Choroid plexus epithelial cell (primary cell): ENCODE measurements at regions not wholly inside any gene's neighbourhood (a gene's known extent, or its start where the extent isn't known, plus 50 kb on each side); places are given as distances from the start of the nearest gene placed in this dataset.
A peak's percentile ranks its signal among the peaks of the same experiment; 100 is the strongest.

Source experiments
- DNase-seq: peaks from one replicate; pipeline ENCODE4 v3.0.0-alpha.2; 2010; ENCODE audit warnings: low read depth
- H3K4me3 ChIP-seq: 2 replicates; pipeline ENCODE4 v1.5.1; 2011; ENCODE audit warnings: low read depth, mild to moderate bottlenecking, control low read depth, low read length, moderate library complexity
- TF ChIP-seq, protein P1 (sequence below): conservative IDR thresholded peaks from 2 replicates; pipeline ENCODE4 v1.5.1; 2011; ENCODE audit warnings: low read depth, mild to moderate bottlenecking, control low read depth, inconsistent platforms, low read length, moderate library complexity

DNA sequence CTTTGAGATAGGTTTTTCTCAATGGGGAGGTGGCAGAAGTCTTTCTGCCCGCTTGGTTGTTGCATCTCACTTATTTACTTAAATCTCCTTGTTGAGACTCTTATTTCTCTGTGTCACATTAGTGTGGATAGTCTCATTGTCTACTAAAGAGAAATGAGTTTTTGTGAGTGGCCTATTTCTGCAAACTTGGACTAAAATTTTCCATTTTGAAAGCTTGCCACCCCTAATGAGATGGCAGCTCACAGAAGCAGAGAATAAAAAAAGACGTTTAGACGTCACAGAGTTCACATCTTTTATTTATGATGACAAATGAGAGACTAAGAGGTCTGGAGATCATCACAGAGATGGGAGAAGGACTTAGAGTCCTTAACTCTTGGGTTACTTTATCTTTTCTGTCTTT lies 262.7 kb upstream of the PHYHIPL start:
- TF ChIP-seq, protein P1, sequence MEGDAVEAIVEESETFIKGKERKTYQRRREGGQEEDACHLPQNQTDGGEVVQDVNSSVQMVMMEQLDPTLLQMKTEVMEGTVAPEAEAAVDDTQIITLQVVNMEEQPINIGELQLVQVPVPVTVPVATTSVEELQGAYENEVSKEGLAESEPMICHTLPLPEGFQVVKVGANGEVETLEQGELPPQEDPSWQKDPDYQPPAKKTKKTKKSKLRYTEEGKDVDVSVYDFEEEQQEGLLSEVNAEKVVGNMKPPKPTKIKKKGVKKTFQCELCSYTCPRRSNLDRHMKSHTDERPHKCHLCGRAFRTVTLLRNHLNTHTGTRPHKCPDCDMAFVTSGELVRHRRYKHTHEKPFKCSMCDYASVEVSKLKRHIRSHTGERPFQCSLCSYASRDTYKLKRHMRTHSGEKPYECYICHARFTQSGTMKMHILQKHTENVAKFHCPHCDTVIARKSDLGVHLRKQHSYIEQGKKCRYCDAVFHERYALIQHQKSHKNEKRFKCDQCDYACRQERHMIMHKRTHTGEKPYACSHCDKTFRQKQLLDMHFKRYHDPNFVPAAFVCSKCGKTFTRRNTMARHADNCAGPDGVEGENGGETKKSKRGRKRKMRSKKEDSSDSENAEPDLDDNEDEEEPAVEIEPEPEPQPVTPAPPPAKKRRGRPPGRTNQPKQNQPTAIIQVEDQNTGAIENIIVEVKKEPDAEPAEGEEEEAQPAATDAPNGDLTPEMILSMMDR: no peak
- H3K4me3 ChIP-seq: no peak overlapping the region
- no peak for DNase-seq

DNA sequence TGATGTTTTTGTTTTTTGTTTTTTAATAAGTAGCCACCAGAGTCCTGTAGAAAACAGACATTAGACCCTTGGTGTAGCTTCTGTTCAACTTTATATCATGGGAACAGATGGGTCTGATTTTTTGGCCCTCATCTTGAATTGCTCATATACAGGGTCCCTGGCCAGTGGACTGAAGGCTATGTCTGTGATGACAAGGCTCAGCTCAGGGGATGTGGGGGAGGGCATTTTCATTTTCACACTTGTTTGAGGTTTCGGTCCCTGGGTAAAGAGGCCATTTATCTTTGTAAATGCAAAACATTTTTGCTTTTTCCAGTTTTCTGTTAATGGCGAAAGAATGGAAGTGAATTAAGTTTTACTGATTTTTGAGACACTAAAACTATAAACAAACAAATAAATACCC lies 257.6 kb upstream of the PHYHIPL start:
- DNase-seq: no peak
- TF ChIP-seq, protein P1: no peak
- H3K4me3 ChIP-seq: no peak overlapping the region

DNA sequence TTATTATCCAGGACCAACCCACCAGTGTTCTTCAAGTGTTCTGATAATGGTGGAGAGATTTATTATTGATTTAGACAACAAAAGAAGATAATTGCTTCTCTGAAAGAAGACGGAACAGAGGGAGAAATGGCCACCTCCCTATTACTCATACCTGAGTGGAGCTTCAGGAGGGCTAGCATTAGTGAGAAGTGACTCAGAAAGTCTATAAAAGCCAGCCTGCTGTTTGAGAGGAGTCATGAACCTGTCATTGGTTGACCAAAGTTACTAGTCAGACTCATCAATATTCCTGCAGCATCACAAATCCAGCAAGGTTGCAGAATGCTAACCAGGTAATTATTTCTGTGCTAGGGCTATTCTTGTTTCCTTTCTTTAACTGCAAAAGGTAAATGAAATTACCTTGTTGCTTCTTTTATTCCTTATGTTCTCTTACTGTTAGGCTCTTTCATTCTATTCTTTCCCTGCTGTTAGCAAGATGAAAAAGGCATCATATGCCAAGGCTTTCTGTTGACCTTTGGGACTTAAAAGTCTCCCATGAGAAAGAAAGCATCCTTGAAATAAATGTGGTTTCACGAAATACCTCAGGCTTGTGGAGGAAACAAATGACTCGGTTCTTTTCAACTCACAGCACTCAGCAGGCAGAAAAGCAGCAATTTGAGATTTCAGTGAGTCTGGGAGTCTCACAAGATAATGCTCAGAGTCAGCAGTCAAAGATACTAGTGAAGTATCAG lies 256.4 kb upstream of the PHYHIPL start:
- peak; percentile 96 for DNase-seq
- TF ChIP-seq, protein P1: no peak
- H3K4me3 ChIP-seq: no peak overlapping the region

DNA sequence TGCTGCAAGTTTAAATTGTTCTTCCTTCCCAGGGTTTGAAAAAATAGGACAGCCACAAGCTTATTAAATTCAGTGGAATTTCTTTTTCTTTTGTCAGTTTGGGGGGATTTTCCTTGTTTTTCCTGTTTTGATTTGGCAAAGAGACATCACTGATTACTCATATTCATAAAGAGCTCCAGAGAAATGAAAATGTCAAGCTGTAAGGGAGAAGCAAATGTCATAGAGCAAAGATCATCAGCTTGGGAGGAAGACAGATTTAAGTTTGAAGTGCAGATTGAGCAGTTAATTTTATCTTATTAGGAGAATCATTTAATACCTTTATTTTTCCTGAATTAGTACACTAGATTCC lies 255.8 kb upstream of the PHYHIPL start:
- no peak for DNase-seq
- TF ChIP-seq, protein P1: no peak
- no peak overlapping the region for H3K4me3 ChIP-seq

DNA sequence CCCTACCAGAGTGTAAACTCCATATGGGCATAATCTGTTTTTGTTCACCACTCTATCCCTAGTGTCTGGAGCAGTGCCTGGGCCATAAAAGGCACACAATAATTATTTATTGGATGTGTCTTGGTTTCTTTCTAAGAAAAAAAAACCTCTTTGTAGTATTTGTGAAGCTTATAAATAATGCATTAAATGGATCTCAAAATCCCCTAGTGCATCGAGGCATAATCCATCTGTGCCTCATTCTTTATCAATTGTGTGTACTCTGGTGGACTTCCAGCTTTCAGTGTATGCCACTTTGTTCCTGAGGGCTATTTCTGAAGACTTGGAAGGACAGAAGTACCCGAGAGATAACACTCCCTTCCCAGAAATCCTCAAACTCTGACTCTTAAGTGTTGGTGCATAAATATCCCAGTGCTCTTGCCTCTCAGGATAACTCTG lies 255.0 kb upstream of the PHYHIPL start:
- no peak overlapping the region for H3K4me3 ChIP-seq
- TF ChIP-seq, protein P1: no peak
- no peak for DNase-seq

DNA sequence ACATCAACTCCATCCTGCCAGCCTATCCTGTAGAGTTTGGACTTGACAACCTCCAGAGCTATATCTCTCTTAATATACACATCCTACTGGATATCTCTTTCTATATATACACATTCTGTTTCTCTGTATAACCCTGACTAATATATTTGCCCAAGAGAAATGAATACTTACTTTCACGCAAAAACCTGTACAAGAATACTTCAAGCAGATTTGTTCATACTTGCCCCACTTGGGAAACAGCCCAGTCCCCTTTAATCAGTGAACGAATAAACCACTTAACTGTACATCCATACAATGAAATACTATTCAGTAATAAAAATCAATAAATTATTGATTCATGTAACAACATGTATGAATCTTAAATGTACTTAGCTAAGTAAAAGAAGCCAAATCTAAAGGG lies 251.1 kb upstream of the PHYHIPL start:
- no peak for DNase-seq
- TF ChIP-seq, protein P1: no peak
- H3K4me3 ChIP-seq: no peak overlapping the region

DNA sequence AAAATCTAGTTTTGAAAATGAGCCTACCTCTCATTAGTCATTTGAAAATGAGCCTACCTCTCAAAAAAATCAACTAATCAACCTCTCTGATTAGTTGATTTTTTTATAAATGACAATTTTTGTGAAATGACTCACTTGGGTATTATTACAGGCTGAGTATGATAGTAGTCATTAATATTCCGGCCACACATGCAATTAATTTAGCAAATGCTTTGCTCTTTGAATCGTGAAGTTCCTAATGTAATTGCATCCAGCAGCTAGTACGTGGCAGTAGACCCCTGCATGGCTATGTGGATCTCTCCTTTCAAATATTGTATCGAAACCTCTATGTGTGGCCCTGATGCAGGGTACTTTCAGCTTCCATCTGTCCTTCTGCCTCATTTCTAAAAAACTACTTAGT lies 245.9 kb upstream of the PHYHIPL start:
- DNase-seq: no peak
- TF ChIP-seq, protein P1: no peak
- H3K4me3 ChIP-seq: no peak overlapping the region
